MM.1S (cell line): ENCODE measurements at regions not wholly inside any gene's neighbourhood (a gene's known extent, or its start where the extent isn't known, plus 50 kb on each side); places are given as distances from the start of the nearest gene placed in this dataset.

ENCODE experiments used
- EZH2 ChIP-seq: fragments of 300-600 bp; sonication (generic); optimal IDR thresholded peaks from 2 replicates; pipeline ENCODE3; 2017; ENCODE audit warnings: low read depth, mild to moderate bottlenecking, antibody characterized with exemption, low read length, mixed read lengths
- EZH2phosphoT487 ChIP-seq: fragments of 300-600 bp; sonication (generic); IDR thresholded peaks from 2 replicates; pipeline ENCODE4 v1.6.1; 2018; ENCODE audit warnings: antibody characterized with exemption, low read length
- TF ChIP-seq, protein P1 (sequence below): fragments of 300-600 bp; sonication (generic); IDR thresholded peaks from 2 replicates; pipeline ENCODE4 v1.5.1; 2016; ENCODE audit warnings: antibody characterized with exemption, low read length, mixed read lengths

DNA sequence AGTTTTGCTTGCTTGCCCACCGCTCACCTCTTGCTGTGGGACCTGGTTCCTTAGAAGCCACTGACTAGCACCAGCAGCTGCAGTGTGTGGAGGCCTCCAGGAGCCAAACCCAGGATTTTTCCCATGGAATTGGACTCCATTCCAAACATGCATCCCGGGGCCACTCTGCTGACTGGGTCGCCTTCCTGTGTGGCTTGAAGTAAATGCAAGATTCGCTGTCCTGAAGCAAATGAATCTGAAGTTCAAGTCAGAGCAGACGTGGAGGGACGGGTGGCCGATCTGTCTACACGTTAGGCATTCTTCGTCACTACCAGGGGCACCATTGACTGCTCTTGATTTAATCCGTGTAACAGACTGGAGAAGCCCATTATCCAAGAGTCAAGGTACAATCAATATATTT is 109.0 kb downstream of the SHOX start:
- TF ChIP-seq, protein P1, sequence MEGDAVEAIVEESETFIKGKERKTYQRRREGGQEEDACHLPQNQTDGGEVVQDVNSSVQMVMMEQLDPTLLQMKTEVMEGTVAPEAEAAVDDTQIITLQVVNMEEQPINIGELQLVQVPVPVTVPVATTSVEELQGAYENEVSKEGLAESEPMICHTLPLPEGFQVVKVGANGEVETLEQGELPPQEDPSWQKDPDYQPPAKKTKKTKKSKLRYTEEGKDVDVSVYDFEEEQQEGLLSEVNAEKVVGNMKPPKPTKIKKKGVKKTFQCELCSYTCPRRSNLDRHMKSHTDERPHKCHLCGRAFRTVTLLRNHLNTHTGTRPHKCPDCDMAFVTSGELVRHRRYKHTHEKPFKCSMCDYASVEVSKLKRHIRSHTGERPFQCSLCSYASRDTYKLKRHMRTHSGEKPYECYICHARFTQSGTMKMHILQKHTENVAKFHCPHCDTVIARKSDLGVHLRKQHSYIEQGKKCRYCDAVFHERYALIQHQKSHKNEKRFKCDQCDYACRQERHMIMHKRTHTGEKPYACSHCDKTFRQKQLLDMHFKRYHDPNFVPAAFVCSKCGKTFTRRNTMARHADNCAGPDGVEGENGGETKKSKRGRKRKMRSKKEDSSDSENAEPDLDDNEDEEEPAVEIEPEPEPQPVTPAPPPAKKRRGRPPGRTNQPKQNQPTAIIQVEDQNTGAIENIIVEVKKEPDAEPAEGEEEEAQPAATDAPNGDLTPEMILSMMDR = no peak
- TF ChIP-seq EZH2 = no peak
- TF ChIP-seq EZH2phosphoT487 = no peak
